ENCODE measurements at regions not wholly inside any gene's neighbourhood (a gene's known extent, or its start where the extent isn't known, plus 50 kb on each side); places are given as distances from the start of the nearest gene placed in this dataset.
"Not testable (repeated sequence)": the region's sequence is repeated elsewhere in the genome, so short reads cannot be mapped to it uniquely, and the experiment has no call there.

DNA sequence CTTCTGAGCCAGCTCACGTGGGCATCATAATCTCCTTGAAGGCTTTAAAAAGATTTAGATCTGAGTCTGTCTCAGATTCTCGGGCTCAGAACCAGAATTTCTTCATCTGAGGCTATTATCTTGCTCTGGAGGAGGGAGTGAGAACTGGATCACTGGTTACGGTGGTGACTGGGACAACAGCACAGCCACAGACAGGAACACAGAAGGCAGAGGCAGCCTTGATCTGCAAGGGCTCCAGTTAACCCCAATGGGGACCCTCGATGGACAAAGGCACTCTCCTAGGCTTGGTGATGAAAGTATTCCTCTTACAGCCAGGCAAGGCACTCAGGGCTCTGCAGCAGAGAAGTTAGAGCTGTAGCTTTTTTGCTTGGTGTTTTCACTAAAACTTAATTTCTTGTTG lies 87.7 kb upstream of the POTEM start:
- H3K4me1 Mint-ChIP-seq (ENCODE audit: low read depth); DNase-seq (ENCODE audit: low spot score); H3K27ac Mint-ChIP-seq (ENCODE audit: unreplicated experiment); H3K4me3 Mint-ChIP-seq (ENCODE audit: unreplicated experiment); H3K27me3 Mint-ChIP-seq (ENCODE audit: low read depth); H3K9me3 Mint-ChIP-seq (ENCODE audit: low read depth); H3K36me3 Mint-ChIP-seq (ENCODE audit: low read depth): not testable (repeated sequence)

DNA sequence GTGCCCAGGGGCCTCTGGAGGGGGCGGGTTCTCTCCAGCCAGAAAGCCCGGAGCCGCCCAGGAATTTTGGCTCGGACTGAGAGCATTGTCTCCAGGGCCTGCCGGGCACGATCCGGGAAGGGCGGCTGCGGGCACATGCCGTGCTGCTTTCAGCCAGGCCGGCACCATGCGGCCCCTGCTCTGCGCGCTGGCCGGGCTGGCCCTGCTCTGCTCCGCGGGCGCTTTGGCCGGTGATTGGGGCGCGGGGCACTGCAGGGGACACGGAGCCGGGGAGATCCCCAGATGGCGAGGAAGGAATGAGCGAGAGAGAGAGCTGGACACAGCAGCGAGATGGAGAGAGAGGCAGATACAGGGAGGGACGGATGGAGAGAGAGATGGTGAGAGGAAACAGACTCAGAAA lies 86.7 kb upstream of the POTEM start:
- not testable (repeated sequence) for H3K36me3 Mint-ChIP-seq (ENCODE audit: low read depth); DNase-seq (ENCODE audit: low spot score); H3K9me3 Mint-ChIP-seq (ENCODE audit: low read depth); H3K27me3 Mint-ChIP-seq (ENCODE audit: low read depth); H3K4me1 Mint-ChIP-seq (ENCODE audit: low read depth); H3K4me3 Mint-ChIP-seq (ENCODE audit: unreplicated experiment); H3K27ac Mint-ChIP-seq (ENCODE audit: unreplicated experiment)

DNA sequence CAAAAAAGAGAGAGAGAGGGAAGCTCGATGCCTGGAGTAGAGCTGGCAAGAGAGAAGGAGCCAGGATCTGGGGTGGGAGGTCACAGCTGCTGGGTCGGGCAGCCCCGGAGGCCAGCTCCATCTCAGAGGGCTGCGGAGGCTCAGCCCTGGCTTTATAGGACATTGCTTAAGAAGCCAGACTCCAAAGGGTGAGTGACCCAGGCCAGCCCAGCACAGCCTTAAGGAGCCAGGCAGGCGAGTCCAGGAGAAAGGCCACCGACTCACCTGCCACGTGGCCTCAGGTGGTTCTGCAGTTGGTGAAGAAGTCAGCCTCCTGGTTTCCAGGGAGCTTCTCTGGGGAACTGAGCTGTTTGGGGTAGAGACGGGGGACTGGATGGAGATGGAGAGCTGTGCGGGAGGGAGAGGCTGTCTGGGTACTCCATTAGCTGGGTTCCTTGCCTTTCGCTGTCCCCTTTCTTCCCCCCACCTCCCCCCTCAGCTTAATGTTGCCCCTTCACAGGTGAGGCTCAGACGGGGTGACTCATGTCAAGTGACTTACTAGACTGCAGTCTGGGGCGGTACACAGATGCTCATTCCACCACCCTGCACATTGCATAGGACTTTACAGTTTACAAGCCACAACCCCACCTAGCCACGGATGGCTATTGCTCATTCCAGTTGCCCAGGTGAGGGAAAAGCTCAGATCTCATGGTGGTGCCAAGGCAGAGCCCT lies 85.9 kb upstream of the POTEM start:
- not testable (repeated sequence) for H3K4me1 Mint-ChIP-seq (ENCODE audit: low read depth); H3K36me3 Mint-ChIP-seq (ENCODE audit: low read depth); DNase-seq (ENCODE audit: low spot score); H3K27me3 Mint-ChIP-seq (ENCODE audit: low read depth); H3K27ac Mint-ChIP-seq (ENCODE audit: unreplicated experiment); H3K4me3 Mint-ChIP-seq (ENCODE audit: unreplicated experiment); H3K9me3 Mint-ChIP-seq (ENCODE audit: low read depth)

DNA sequence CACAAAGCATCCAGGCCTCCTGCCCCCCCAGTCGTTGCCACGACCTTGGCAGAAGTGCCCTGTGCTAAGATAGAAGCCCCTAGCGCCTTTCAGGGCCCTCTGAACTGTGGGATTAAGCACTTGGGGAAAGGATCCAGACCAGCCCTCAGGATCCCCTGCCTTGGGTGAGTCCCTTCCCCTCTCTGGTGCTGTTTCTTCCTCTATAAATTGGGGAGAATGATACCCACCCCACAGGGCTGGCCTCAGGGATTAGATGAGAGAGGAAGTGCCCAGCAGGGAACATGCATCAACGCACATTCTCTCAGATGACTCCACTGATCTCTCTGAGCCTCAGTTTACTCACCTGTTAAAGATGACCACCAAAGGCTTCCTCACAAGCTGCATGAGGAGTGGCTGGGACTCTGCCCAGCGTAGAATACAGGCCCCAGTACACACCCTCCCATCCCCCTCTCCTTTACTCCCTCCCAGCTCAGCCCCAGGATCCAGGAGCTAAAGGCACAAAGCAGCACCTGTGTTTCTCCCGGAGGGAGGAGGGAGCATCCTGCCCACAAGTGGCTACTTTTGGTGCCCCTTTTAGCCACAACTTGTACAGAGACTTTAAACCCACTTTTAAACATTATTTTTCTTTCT lies 85.3 kb upstream of the POTEM start:
- not testable (repeated sequence) for H3K9me3 Mint-ChIP-seq (ENCODE audit: low read depth); H3K4me1 Mint-ChIP-seq (ENCODE audit: low read depth); H3K4me3 Mint-ChIP-seq (ENCODE audit: unreplicated experiment); H3K27ac Mint-ChIP-seq (ENCODE audit: unreplicated experiment); H3K36me3 Mint-ChIP-seq (ENCODE audit: low read depth); H3K27me3 Mint-ChIP-seq (ENCODE audit: low read depth); DNase-seq (ENCODE audit: low spot score)

DNA sequence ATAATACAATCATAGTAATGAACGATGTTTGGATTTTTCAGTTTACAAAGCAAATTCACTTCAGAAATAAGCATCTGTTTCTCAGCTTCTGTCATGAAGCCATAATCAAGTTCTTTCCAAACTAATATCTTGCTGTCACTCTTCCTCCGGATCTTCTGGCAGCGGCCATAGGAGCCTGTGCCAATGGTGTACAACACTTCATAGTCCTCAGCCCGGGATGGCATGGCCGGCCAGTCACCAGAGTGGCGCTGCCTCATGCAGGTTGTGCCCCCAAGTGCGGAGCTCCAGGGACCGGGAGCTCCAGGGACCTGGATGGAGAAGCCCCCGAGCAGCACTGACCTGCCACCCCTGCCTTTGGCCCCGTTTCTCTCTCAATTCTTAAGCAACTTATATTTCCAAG lies 77.0 kb upstream of the POTEM start:
- not testable (repeated sequence) for H3K4me3 Mint-ChIP-seq (ENCODE audit: unreplicated experiment); H3K27me3 Mint-ChIP-seq (ENCODE audit: low read depth); H3K36me3 Mint-ChIP-seq (ENCODE audit: low read depth); DNase-seq (ENCODE audit: low spot score); H3K9me3 Mint-ChIP-seq (ENCODE audit: low read depth); H3K4me1 Mint-ChIP-seq (ENCODE audit: low read depth); H3K27ac Mint-ChIP-seq (ENCODE audit: unreplicated experiment)

DNA sequence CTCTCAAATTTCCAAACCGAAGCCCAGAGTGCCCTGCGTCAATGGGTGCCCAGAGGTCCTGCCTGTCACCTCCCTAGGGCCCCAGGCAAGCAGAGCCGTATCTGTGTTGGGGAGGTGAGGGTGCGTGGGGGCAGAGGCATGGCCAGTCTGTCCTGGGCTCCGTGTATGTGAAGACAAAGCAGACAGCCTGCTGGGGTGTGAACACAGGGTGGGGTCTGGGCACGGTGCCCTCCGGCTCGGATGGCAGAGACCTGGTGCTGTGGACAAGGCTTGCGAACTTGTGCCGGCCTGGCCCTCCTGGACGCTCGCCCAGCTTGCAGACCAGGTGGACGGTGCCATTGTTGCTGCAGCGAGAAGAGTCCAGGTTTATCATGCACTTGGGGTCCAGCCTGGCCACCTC lies 53.4 kb upstream of the POTEM start:
- DNase-seq (ENCODE audit: low spot score); H3K27ac Mint-ChIP-seq (ENCODE audit: unreplicated experiment); H3K4me3 Mint-ChIP-seq (ENCODE audit: unreplicated experiment); H3K9me3 Mint-ChIP-seq (ENCODE audit: low read depth); H3K36me3 Mint-ChIP-seq (ENCODE audit: low read depth); H3K4me1 Mint-ChIP-seq (ENCODE audit: low read depth); H3K27me3 Mint-ChIP-seq (ENCODE audit: low read depth): not testable (repeated sequence)

DNA sequence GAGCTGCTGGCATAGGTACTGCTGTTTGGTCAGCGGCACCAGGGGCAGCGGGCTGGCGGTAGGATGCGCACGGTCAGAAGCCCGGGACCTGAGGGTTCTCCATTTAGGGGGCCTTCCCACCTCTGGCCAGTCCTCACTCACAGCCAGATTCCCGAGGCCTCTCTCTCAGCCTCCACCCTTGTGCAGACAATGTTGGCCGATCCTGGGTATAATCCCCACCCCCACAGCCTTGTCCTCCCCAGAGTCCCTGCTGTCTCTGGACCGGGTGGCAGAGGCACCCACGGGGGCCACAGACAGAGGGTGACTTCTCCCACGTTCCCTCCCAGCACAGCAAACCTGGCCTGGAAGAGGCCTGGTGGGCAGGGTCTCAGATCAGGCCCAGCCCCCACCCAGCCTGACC lies 52.7 kb upstream of the POTEM start:
- H3K4me3 Mint-ChIP-seq (ENCODE audit: unreplicated experiment); H3K4me1 Mint-ChIP-seq (ENCODE audit: low read depth); H3K9me3 Mint-ChIP-seq (ENCODE audit: low read depth); H3K36me3 Mint-ChIP-seq (ENCODE audit: low read depth); H3K27ac Mint-ChIP-seq (ENCODE audit: unreplicated experiment); H3K27me3 Mint-ChIP-seq (ENCODE audit: low read depth): not testable (repeated sequence)
- peak; percentile 62 for DNase-seq (ENCODE audit: low spot score)

Measured in chondrocyte (in vitro differentiated cells).